SH-SY5Y (cell line): ENCODE measurements at regions not wholly inside any gene's neighbourhood (a gene's known extent, or its start where the extent isn't known, plus 50 kb on each side); places are given as distances from the start of the nearest gene placed in this dataset.

Experiments used
- GATA2 ChIP-seq: IDR thresholded peaks from 2 replicates; pipeline ENCODE4 v1.6.1; 2011; ENCODE audit warnings: mild to moderate bottlenecking, low read depth, low read length
- GATA3 ChIP-seq: IDR thresholded peaks from 2 replicates; pipeline ENCODE4 v1.6.1; 2011; ENCODE audit warnings: low read depth, mild to moderate bottlenecking, low read length, moderate library complexity

DNA sequence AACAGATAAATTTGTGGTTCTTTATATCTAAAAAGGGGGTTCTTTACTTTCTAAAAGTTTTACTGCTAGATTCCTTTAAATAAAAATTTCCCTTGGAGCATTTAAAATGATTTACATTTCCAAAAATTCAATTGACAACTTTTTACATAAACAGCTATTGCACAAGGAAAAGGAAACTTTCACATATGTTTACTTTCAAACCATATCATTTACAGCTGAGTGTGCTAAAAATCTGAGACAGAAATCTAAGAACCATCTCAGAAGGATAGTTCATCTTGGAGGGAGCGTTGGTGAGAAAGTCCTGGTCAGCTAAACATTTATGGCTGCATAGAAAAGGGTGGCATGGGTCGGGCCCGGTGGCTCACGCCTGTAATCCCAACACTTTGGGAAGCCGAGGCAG is 235.4 kb downstream of the DTWD2 start:
- TF ChIP-seq GATA2 (no peak), GATA3 (no peak)
